Hepatocyte (in vitro differentiated cells): ENCODE measurements at regions not wholly inside any gene's neighbourhood (a gene's known extent, or its start where the extent isn't known, plus 50 kb on each side); places are given as distances from the start of the nearest gene placed in this dataset.

Experiments used
- CTCF ChIP-seq: fragments of 200-600 bp; sonication (generic); IDR thresholded peaks from 2 replicates; pipeline ENCODE4 v1.5.1; 2016; ENCODE audit warnings: antibody characterized with exemption, mild to moderate bottlenecking; ENCODE audit not compliant: poor library complexity
- EZH2 ChIP-seq: fragments of 200-600 bp; sonication (generic); IDR thresholded peaks from 2 replicates; pipeline ENCODE4 v1.6.1; 2016; ENCODE audit warnings: antibody characterized with exemption, mild to moderate bottlenecking, borderline replicate concordance
- EZH2phosphoT487 ChIP-seq: fragments of 200-600 bp; sonication (generic); IDR thresholded peaks from one replicate; pipeline ENCODE4 v1.6.1; 2018; ENCODE audit warnings: antibody characterized with exemption, mild to moderate bottlenecking, low read depth, moderate library complexity; ENCODE audit not compliant: unreplicated experiment, severe bottlenecking

- TF ChIP-seq EZH2phosphoT487 (no peak), CTCF (no peak), EZH2 (no peak)
These were observed 135.4 kb upstream of the RALGAPA2 start for GRCh38 chr20:20847814-20848213.
